CD4-positive, alpha-beta T cell treated with Interleukin-6 at 100 ng/mL for 8 hours (primary cell): ENCODE measurements at regions not wholly inside any gene's neighbourhood (a gene's known extent, or its start where the extent isn't known, plus 50 kb on each side); places are given as distances from the start of the nearest gene placed in this dataset.

Experiments used
- DNase-seq: peaks from one replicate; pipeline ENCODE4 v3.0.0-alpha.2; 2020; ENCODE audit warnings: mixed read lengths, low spot score

GRCh38 chr2:29974086-29974485 is 52.7 kb upstream of the ALK start:
- DNase-seq: no peak

- no peak for DNase-seq
Observed at GRCh38 chr2:29977284-29977683, 55.9 kb upstream of the ALK start.

- no peak for DNase-seq
Observed at GRCh38 chr2:29981402-29981801, 60.0 kb upstream of the ALK start.

- DNase-seq: no peak
Observed at GRCh38 chr2:29983308-29983707, 61.9 kb upstream of the ALK start.

- no peak for DNase-seq
Observed at GRCh38 chr2:29987146-29987545, 65.8 kb upstream of the ALK start.

- DNase-seq: no peak
Observed at GRCh38 chr2:29990129-29990528, 68.7 kb upstream of the ALK start.

GRCh38 chr2:29991086-29991485 is 69.7 kb upstream of the ALK start:
- DNase-seq: no peak

GRCh38 chr2:29995241-29995640 is 73.9 kb upstream of the ALK start:
- DNase-seq: no peak

GRCh38 chr2:30003128-30003527 is 81.7 kb upstream of the ALK start:
- DNase-seq: no peak

- no peak for DNase-seq
Observed at GRCh38 chr2:30022444-30023071, 101.2 kb upstream of the ALK start.

- DNase-seq: no peak
Observed at GRCh38 chr2:30024281-30024680, 102.9 kb upstream of the ALK start.

GRCh38 chr2:30026091-30027055 is 105.0 kb upstream of the ALK start:
- DNase-seq: no peak

GRCh38 chr2:30029804-30030203 is 108.4 kb upstream of the ALK start:
- DNase-seq: no peak

GRCh38 chr2:30030361-30030760 is 109.0 kb upstream of the ALK start:
- DNase-seq: no peak

GRCh38 chr2:30031184-30031583 is 109.8 kb upstream of the ALK start:
- DNase-seq: no peak

GRCh38 chr2:30034052-30034775 is 112.6 kb upstream of the YPEL5 start:
- no peak for DNase-seq

GRCh38 chr2:30037016-30037415 is 109.8 kb upstream of the YPEL5 start:
- DNase-seq: no peak

- no peak for DNase-seq
Observed at GRCh38 chr2:30038419-30038818, 108.4 kb upstream of the YPEL5 start.

GRCh38 chr2:30039101-30039500 is 107.7 kb upstream of the YPEL5 start:
- DNase-seq: no peak

- DNase-seq: no peak
Observed at GRCh38 chr2:30040147-30040546, 106.7 kb upstream of the YPEL5 start.

- DNase-seq: no peak
Observed at GRCh38 chr2:30041884-30042283, 104.9 kb upstream of the YPEL5 start.

- no peak for DNase-seq
Observed at GRCh38 chr2:30046396-30046795, 100.4 kb upstream of the YPEL5 start.

GRCh38 chr2:30046979-30047378 is 99.8 kb upstream of the YPEL5 start:
- DNase-seq: no peak
